ENCODE measurements at regions not wholly inside any gene's neighbourhood (a gene's known extent, or its start where the extent isn't known, plus 50 kb on each side); places are given as distances from the start of the nearest gene placed in this dataset.

GRCh38 chr20:22407237-22408193 lies 176.9 kb downstream of the FOXA2 start:
- DNase-seq = no peak

GRCh38 chr20:22404419-22405170 lies 179.8 kb downstream of the FOXA2 start:
- DNase-seq = peak in 1 of 51 donors; percentile 6

- peak in 4 of 51 donors; percentile 1 to 19 (median 10) for DNase-seq
Measured at GRCh38 chr20:22403632-22404361, 180.6 kb downstream of the FOXA2 start.

- DNase-seq = no peak
Measured at GRCh38 chr20:22403022-22403631, 181.2 kb downstream of the FOXA2 start.

- DNase-seq = no peak
Measured at GRCh38 chr20:22402550-22402949, 181.8 kb downstream of the FOXA2 start.

GRCh38 chr20:22400440-22400839 lies 183.9 kb downstream of the FOXA2 start:
- DNase-seq = no peak

GRCh38 chr20:22394583-22394982 lies 189.8 kb downstream of the FOXA2 start:
- DNase-seq = no peak

- no peak for DNase-seq
Measured at GRCh38 chr20:22390543-22390903, 193.8 kb downstream of the FOXA2 start.

- no peak for DNase-seq
Measured at GRCh38 chr20:22389836-22390542, 194.4 kb downstream of the FOXA2 start.

GRCh38 chr20:22387452-22387851 lies 196.9 kb downstream of the FOXA2 start:
- no peak for DNase-seq

- no peak for DNase-seq
Measured at GRCh38 chr20:22386306-22386623, 198.1 kb downstream of the FOXA2 start.

GRCh38 chr20:22385602-22386305 lies 198.6 kb downstream of the FOXA2 start:
- DNase-seq = no peak

- no peak for DNase-seq
Measured at GRCh38 chr20:22384978-22385377, 199.4 kb downstream of the FOXA2 start.

- DNase-seq = no peak
Measured at GRCh38 chr20:22383156-22383555, 201.2 kb downstream of the FOXA2 start.

- no peak for DNase-seq
Measured at GRCh38 chr20:22382742-22383141, 201.6 kb downstream of the FOXA2 start.

GRCh38 chr20:22381812-22382416 lies 202.5 kb downstream of the FOXA2 start:
- DNase-seq = no peak

GRCh38 chr20:22379472-22379871 lies 204.9 kb downstream of the FOXA2 start:
- no peak for DNase-seq

GRCh38 chr20:22374678-22375590 lies 209.4 kb downstream of the FOXA2 start:
- no peak for DNase-seq

GRCh38 chr20:22374066-22374465 lies 210.3 kb downstream of the FOXA2 start:
- DNase-seq = no peak

Data from hypothalamus (tissue), 51 donors.